Lung (tissue), 11 donors: ENCODE measurements at regions not wholly inside any gene's neighbourhood (a gene's known extent, or its start where the extent isn't known, plus 50 kb on each side); places are given as distances from the start of the nearest gene placed in this dataset.

ENCODE experiments used
- ATAC-seq: fragments of 200-7000 bp; cut with Tn5 transposase; one replicate; pipeline ENCODE4 v1.9.1; 2020; ENCODE audit warnings: moderate number of reproducible peaks; ENCODE audit not compliant: insufficient read depth, low FRiP score
- DNase-seq, 3 donors: peaks; one replicate each; pipeline ENCODE4 v3.0.0-alpha.2; 2013 to 2017
- H3K27ac ChIP-seq, 2 donors: one replicate each; pipeline ENCODE4 v1.5.1; 2013; ENCODE audit warnings: mild to moderate bottlenecking in 2 of 2, moderate library complexity in 2 of 2, control low read depth in 1 of 2, inconsistent platforms in 1 of 2, low read depth in 1 of 2, low read length in 1 of 2
- H3K27me3 ChIP-seq, 3 donors: one replicate each; pipeline ENCODE4 v1.5.1; 2013; ENCODE audit warnings: low read length in 2 of 3; ENCODE audit not compliant: control insufficient read depth in 3 of 3, insufficient read depth in 3 of 3
- H3K36me3 ChIP-seq, 4 donors: one replicate each; pipeline ENCODE4 v1.5.1; 2013; ENCODE audit warnings: low read length in 4 of 4, mild to moderate bottlenecking in 1 of 4, moderate library complexity in 1 of 4; ENCODE audit not compliant: control insufficient read depth in 4 of 4, insufficient read depth in 4 of 4
- H3K4me1 ChIP-seq, 5 donors: one replicate each; pipeline ENCODE4 v1.5.1; 2013; ENCODE audit warnings: low read length in 5 of 5, mild to moderate bottlenecking in 2 of 5, moderate library complexity in 1 of 5; ENCODE audit not compliant: control insufficient read depth in 5 of 5, insufficient read depth in 5 of 5
- H3K4me3 ChIP-seq: one replicate; pipeline ENCODE4 v1.5.1; 2013; ENCODE audit warnings: mild to moderate bottlenecking, control low read depth, moderate library complexity
- H3K9ac ChIP-seq, 2 donors: one replicate each; pipeline ENCODE4 v1.5.1; 2013; ENCODE audit warnings: low read length in 2 of 2, control low read depth in 1 of 2; ENCODE audit not compliant: insufficient read depth in 1 of 2
- H3K9me3 ChIP-seq, 4 donors: one replicate each; pipeline ENCODE4 v1.5.1; 2013; ENCODE audit warnings: low read length in 3 of 4, mild to moderate bottlenecking in 1 of 4, moderate library complexity in 1 of 4; ENCODE audit not compliant: control insufficient read depth in 4 of 4, insufficient read depth in 3 of 4
- WGBS, 2 donors: extraction: QIAGEN DNeasy Blood & Tissue Kit; methylation state at CpG; one replicate each; pipeline ENCODE4 v1.1.7; 2013; 5-methylcytosine and 5-hydroxymethylcytosine counted together
- TF ChIP-seq, protein P1 (sequence below): IDR thresholded peaks from 2 replicates; pipeline ENCODE4 v1.5.1; 2012; ENCODE audit warnings: mild to moderate bottlenecking; ENCODE audit errors: control extremely low read depth, extremely low read depth
- donor health status: control.
- donor health status: control.
- donor health status: Bipolar disorder and iron deficiency.
- donor health status: healthy.
- donor health status: DM: yes; HTN: yes; CAD: no.

DNA sequence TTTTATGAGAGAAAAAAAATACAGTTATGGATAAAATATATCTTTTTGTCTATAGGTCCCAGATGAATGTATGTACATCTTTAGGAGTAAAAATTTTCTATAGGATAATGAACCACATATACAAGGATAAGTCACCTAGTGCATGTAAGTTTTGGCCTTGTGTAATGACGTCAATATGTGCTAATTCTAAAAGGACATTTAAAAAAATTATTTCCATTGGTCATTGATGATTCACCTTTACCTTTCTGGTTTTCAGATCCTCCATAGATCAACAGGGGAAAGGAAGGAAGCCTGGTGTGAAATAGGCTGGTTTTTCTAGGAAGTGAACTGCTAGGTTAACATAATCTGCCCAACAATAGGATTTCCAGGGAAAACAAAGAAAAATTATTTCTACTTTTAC is 684.3 kb upstream of the SOX9 start:
- TF ChIP-seq, protein P1, sequence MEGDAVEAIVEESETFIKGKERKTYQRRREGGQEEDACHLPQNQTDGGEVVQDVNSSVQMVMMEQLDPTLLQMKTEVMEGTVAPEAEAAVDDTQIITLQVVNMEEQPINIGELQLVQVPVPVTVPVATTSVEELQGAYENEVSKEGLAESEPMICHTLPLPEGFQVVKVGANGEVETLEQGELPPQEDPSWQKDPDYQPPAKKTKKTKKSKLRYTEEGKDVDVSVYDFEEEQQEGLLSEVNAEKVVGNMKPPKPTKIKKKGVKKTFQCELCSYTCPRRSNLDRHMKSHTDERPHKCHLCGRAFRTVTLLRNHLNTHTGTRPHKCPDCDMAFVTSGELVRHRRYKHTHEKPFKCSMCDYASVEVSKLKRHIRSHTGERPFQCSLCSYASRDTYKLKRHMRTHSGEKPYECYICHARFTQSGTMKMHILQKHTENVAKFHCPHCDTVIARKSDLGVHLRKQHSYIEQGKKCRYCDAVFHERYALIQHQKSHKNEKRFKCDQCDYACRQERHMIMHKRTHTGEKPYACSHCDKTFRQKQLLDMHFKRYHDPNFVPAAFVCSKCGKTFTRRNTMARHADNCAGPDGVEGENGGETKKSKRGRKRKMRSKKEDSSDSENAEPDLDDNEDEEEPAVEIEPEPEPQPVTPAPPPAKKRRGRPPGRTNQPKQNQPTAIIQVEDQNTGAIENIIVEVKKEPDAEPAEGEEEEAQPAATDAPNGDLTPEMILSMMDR = no peak
- Histone ChIP-seq H3K36me3 (no peaks in the 10 kb centered on the region), H3K4me1 (peaks cover 0 to 17% (median 0%) of the 10 kb centered on the region in 5 donors), H3K9me3 (peaks cover 0 to 2% (median 0%) of the 10 kb centered on the region in 4 donors), H3K27me3 (no peaks in the 10 kb centered on the region), H3K27ac (no peak overlapping the region), H3K4me3 (no peak overlapping the region), H3K9ac (no peak overlapping the region)
- ATAC-seq (no peak), DNase-seq (no peak)
- 79 to 87% methylated on average over 1 of the region's 1 CpG for WGBS, 2 donors

DNA sequence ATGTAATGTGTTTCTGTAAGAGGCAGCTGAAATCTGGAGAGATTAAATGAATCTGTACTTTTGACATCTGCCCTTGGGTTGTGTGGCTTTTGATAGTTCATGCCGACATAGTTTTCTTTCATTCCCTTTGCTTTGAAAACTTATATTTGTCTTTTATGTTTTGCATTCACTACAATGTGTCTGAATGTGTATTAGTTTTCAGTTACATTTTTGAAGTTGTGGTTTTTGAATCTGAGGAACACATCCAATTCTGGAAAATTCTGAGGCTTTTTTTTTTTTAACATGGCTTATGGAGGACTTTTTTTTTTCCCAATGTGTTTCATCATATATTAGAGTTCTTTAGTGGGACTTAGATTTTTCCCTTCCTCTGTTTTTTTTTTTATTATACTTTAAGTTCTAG is 683.7 kb upstream of the SOX9 start:
- peak in 1 of 3 donors; percentile 16 for DNase-seq
- Histone ChIP-seq H3K36me3 (no peaks in the 10 kb centered on the region), H3K9me3 (peaks cover 0 to 2% (median 0%) of the 10 kb centered on the region in 4 donors), H3K9ac (no peak overlapping the region), H3K4me1 (peaks cover 0 to 17% (median 0%) of the 10 kb centered on the region in 5 donors), H3K4me3 (no peak overlapping the region), H3K27me3 (no peaks in the 10 kb centered on the region), H3K27ac (no peak overlapping the region)
- 78 to 81% methylated on average over 1 of the region's 1 CpG for WGBS, 2 donors
- TF ChIP-seq, protein P1 = no peak
- no peak for ATAC-seq

DNA sequence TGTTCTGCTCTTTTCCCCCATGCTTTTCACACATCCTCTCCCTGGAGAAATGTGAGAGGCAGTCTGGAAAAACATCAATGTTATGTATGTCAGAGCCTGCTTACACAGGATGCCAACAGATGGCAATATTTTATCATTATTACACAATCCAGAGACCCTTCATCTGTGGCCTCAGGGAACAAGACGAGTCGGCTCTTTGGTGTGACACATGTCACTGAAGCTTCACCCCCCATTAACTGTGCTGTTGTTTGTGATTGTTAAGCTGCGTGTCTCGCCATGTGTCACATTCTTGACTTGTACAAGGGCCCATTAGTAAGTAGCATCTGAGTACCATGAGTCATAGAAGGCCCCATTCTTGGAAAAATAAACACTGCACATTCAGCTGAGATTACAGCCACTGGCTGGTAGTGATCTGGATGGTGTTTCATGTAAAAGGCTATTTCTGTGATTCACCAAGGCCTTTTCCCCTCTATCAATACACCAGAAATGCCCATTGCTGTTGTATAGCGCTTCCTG is 682.1 kb upstream of the SOX9 start:
- TF ChIP-seq, protein P1 = no peak
- H3K4me1 ChIP-seq = peaks cover 0 to 17% (median 0%) of the 10 kb centered on the region in 5 donors
- no peak overlapping the region for H3K4me3 ChIP-seq
- no peaks in the 10 kb centered on the region for H3K36me3 ChIP-seq
- DNase-seq = peak; percentile 90 to 96 (median 95)
- H3K9ac ChIP-seq = no peak overlapping the region
- H3K27me3 ChIP-seq = no peaks in the 10 kb centered on the region
- ATAC-seq = peak; percentile 72
- 42 to 58% methylated on average over 5 of the region's 5 CpGs for WGBS, 2 donors
- peaks cover 0 to 2% (median 0%) of the 10 kb centered on the region in 4 donors for H3K9me3 ChIP-seq
- H3K27ac ChIP-seq = no peak overlapping the region

DNA sequence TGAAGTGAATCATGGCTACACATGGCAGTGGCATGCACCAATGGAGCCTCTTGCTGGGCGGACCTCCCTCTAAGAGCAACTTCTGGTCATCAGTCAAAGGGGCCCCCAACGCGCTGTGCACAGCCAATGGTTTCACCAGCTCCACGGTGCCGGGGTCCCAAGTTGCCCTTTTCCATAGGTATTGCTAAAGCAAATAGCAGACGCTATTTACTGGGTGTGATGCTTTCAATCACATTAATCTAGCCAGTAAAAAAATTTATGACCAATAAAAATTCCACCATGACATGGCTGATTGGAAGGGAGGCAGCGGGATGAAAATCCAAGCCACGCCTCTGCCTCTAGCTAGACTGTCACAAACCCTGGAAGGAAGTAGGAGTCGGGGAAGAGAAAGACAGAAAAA is 680.3 kb upstream of the SOX9 start:
- Histone ChIP-seq H3K4me3 (no peak overlapping the region), H3K4me1 (peaks cover 0 to 17% (median 0%) of the 10 kb centered on the region in 5 donors), H3K27me3 (no peaks in the 10 kb centered on the region), H3K9ac (no peak overlapping the region), H3K36me3 (no peaks in the 10 kb centered on the region), H3K9me3 (peaks cover 0 to 2% (median 0%) of the 10 kb centered on the region in 4 donors), H3K27ac (no peak overlapping the region)
- 92 to 93% methylated on average over 9 of the region's 9 CpGs for WGBS, 2 donors
- no peak for DNase-seq
- TF ChIP-seq, protein P1 = no peak
- no peak for ATAC-seq
